Neural progenitor cell (in vitro differentiated cells): ENCODE measurements at regions not wholly inside any gene's neighbourhood (a gene's known extent, or its start where the extent isn't known, plus 50 kb on each side); places are given as distances from the start of the nearest gene placed in this dataset.

Source experiments
- EZH2 ChIP-seq: fragments of 200-600 bp; sonication (generic); IDR thresholded peaks from 2 replicates; pipeline ENCODE4 v1.6.1; 2017; ENCODE audit warnings: antibody characterized with exemption, mild to moderate bottlenecking, moderate library complexity
- EZH2phosphoT487 ChIP-seq: fragments of 200-600 bp; sonication (generic); IDR thresholded peaks from 2 replicates; pipeline ENCODE4 v1.6.1; 2017; ENCODE audit warnings: antibody characterized with exemption
- TF ChIP-seq, protein P1 (sequence below): fragments of 200-600 bp; sonication (generic); IDR thresholded peaks from 2 replicates; pipeline ENCODE4 v1.5.1; 2017; ENCODE audit warnings: antibody characterized with exemption, mild to moderate bottlenecking

DNA sequence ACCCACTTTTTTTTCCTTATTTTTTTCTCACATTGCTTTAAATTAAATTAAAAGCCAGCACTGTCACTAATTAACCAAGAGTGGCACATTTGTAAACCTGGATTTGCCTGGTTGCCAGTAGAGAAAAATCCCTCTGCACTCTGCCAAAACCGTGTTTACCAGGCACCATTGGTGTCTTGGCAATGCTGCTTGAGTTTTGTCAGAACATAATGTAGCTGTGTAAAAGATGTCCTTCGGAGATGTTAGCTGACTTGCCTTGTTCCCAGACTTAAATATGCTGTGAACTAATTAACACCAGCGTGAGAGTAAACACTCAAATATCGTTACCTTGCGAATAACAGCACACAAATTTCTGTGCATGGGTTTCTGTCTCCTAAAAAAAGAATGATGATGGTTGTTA, 694.9 kb upstream of the ID4 start:
- TF ChIP-seq, protein P1, sequence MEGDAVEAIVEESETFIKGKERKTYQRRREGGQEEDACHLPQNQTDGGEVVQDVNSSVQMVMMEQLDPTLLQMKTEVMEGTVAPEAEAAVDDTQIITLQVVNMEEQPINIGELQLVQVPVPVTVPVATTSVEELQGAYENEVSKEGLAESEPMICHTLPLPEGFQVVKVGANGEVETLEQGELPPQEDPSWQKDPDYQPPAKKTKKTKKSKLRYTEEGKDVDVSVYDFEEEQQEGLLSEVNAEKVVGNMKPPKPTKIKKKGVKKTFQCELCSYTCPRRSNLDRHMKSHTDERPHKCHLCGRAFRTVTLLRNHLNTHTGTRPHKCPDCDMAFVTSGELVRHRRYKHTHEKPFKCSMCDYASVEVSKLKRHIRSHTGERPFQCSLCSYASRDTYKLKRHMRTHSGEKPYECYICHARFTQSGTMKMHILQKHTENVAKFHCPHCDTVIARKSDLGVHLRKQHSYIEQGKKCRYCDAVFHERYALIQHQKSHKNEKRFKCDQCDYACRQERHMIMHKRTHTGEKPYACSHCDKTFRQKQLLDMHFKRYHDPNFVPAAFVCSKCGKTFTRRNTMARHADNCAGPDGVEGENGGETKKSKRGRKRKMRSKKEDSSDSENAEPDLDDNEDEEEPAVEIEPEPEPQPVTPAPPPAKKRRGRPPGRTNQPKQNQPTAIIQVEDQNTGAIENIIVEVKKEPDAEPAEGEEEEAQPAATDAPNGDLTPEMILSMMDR, result no peak
- no peak for TF ChIP-seq EZH2phosphoT487
- TF ChIP-seq EZH2, result no peak
